GM19324 (cell line): ENCODE measurements at regions not wholly inside any gene's neighbourhood (a gene's known extent, or its start where the extent isn't known, plus 50 kb on each side); places are given as distances from the start of the nearest gene placed in this dataset.

Experiments used
- ATAC-seq: cut with Tn5 transposase; IDR thresholded peaks from one replicate; pipeline ENCODE4 v1.9.1; 2021; ENCODE audit warnings: mild to moderate bottlenecking, moderate library complexity; ENCODE audit not compliant: unreplicated experiment, low FRiP score

DNA sequence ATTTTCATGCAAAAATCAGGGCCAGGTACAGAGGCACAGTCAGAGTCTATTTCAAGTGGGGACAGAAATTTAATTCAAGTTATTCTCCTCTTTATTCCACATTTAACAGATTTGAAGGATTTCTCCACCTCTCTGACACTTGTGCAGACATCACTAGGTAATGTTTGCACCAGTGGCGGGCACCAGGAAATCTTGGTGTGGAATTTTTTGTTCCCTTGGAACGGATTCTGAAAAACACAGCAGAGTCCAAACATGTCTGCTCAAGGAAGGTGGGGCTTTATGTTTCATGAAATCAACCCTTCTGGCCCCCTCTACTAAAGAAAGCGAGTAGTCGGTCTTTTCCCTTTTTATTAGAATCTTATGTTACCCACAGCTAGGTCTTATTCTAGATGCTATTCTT, 271.2 kb upstream of the MDFIC2 start:
- ATAC-seq, result no peak

DNA sequence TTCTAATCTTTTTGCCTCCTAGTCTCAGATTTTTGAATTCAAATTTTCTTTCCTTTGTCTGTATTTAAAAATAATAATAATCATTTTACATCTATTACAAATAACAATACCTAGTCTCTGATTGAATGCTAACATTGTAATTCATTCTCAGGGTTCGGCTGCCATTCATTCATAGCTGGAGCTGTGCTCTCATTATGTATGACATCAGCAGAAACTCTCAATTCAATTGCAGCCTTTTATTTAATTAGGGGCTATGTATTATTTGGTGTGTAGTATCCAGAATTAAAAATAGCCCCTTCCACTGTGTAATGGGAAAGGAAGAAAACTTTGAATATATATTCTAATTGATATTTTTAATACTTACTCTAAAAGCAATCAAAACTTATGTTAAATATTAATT, 270.4 kb upstream of the MDFIC2 start:
- no peak for ATAC-seq

DNA sequence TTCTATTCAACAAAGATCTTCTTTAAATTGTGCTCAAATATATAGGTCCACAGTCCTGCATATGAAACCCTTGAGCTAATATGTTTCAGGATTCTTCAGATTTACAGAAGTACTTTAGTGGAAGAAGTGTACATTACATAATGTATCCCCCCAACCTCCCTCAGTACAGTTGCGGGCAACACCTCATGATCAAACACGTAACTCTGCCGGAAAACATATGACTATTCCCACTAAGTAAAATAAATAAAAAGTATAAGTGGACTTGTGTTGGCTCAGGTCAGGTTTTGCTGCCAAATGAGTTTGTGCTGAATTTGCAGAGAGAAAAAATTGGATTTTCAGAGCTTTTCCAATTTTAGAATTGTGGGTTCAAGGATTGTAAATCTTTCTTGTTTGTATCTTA, 267.6 kb upstream of the MDFIC2 start:
- no peak for ATAC-seq

DNA sequence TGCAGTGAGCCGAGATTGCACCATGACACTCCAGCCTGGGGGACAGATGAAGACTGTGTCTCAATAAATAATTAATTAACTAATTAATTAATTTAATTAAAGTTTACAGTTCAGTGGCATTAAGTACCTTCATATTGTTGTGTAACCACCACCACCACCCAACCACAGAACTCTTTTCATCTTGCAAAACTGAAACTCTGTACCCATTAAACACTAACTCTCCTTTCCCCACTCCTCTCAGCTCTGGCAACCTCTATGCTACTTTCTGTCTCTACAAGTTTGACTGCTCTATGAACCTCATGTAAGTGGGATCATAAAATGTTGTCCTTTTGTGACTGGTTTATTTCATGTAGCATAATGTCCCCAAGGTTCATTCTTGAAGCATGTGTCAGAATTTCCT, 259.3 kb upstream of the MDFIC2 start:
- no peak for ATAC-seq

DNA sequence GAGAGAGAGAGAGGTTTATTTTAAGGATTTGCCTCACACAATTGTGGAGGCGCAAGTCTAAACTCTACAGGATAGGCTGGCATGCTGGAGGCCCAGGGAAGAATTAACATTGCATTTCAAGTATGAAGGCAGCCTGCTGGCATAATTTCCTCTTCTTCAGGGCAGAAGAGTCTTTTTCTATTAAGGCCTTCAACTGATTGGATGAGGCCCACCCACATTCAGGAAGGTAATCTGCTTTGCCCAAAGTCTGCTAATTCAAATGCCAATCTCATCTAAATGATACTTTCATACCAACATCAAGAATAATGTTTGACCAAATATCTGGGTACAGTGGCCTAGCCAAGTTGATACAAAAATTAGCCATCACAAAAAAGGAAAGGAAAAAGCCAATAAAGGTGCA, 258.1 kb upstream of the MDFIC2 start:
- ATAC-seq, result no peak

DNA sequence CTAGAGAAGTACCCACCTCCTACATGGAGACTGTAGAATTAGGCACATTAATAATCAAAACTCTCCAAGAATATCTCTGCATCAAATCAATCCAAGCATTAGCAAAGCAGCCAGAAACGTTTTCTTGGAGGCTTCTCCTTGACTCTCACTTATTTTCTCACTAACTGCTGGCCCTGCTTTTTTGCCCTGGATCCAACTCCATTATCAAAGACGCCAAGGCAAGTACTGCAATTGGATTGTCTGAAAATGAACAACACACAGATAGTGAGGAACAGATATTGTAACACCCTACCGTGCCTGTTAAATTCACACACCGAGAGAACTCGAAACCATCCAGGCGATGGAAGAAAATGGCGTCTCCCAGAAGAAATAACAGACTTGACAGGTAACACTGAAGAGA, 256.2 kb upstream of the MDFIC2 start:
- no peak for ATAC-seq

DNA sequence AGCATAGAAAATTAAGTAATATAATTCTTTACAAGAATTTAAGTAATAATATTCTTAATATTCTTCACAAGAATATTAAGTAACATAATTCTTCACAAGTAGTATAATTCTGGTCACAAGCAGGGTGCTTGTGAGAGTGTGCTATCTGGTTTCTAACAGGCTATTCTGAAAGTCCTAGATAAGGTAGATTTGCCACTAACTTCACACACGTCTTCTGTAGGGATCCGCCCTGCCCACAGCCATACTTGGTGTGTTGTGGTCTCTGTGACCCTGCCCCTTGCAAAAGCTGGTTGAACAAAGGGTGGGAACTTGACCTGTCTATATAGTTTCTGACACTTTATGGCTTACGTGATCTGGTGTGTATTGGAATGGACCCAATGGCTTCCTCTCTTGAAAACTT, 253.4 kb upstream of the MDFIC2 start:
- no peak for ATAC-seq

DNA sequence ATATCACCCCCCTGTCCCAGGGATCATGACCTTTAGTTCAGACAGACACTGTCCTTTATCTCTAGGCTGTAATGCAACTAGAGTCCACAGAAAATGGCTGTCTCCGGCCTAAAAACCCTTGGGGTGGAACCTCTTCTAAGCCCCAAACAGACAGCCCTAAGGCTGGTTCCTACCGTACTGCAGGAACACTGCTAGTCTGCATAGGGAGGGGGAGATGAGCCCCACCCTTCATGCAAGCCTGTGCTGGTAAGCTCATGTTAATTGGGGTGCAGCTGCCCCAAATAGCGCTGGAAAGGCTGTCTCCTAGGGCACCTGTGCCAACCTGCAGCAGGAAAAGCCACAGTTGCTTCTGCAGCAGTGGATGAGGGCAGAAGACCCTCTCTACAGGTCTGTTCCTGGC, 252.1 kb upstream of the MDFIC2 start:
- no peak for ATAC-seq

DNA sequence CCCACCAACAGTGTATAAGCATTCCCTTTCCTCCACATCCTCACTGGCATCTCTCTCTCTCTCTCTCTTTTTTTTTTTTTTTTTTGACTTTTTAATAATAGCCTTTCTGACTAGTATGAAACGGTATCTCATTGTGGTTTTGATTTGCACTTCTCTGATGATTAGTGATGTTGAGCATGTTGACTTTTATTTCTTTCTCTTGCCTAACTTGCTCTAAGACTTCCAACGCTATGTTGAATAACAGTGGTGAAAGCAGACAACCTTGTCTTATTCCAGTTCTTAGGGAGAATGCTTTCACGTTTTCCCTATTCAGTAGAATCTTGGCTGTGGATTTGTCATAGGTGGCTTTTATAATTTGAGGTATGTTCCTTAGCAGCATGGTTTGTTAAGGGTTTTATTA, 249.4 kb upstream of the MDFIC2 start:
- no peak for ATAC-seq

DNA sequence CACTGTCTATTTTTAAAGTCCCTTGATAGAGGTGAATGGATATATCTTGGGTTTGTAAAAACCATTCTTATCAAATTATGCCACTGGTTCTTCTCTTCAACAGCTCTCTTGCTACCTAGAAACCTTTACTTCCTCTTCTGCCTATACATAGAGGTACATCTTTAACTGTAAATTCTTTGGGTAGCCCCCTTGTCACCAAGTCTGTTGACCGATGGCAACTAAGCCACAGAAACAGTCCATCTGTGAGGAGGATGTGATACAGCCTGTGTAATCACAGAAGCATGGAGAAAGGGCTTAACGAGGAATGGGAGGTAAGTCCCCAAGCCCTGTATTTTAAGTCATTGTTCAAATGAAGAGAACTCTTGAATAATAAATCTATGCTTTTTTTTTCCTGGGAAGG, 246.5 kb upstream of the MDFIC2 start:
- no peak for ATAC-seq

DNA sequence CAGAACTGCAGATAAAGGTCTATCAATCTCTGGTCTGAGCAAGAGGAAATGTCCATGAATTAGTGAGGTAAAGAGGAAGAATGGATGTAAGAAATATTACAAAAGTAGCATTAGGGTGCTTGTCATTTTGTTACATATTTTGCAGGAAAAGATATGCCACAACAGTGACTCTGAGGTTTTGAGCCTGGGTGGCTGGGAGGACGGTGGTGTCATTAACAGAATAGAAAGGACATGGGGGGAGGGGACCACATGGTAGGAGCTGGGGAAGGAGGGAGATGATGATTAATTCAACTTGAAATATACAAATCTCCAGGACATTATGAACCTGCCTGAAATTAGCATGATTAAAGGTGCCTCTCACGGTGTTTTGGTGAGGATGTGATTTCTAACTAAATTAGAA, 245.5 kb upstream of the MDFIC2 start:
- no peak for ATAC-seq

DNA sequence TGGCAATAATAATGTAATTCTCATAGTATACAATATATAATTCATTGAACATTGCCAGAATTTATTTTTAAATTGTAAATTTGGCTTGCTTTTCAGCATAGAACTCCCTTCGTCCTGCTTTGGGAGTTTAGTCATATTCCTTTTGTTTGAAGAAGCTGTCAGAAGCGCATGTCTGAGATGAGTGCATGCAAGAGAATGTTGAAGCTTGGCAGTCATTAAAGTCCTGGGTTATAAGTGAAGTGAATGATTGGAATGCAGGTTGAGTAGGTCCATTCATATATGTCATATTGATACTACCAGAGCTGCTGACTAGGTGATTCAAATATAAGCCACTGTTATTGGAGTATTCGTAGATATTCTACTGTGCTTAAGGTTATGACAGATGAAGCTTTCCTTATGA, 243.6 kb upstream of the MDFIC2 start:
- no peak for ATAC-seq

DNA sequence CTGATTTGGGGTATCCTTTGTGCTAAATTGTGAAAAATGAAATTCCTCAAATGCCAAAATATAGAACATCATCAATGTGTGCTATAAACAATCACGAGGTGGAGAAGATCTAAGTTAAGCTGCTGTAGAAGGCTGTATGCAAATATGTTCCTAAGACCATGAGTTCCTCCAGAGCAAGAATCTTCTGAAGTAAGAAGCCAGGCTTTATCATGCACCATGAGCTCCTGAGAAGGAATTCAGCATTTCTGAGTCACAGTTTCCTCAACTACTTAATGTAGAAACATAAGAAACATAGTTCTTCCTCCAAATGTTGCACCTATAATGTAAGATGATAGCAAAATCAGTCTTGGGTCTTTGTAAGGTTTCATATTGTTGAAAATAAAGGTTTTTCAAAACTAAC, 241.7 kb upstream of the MDFIC2 start:
- no peak for ATAC-seq

DNA sequence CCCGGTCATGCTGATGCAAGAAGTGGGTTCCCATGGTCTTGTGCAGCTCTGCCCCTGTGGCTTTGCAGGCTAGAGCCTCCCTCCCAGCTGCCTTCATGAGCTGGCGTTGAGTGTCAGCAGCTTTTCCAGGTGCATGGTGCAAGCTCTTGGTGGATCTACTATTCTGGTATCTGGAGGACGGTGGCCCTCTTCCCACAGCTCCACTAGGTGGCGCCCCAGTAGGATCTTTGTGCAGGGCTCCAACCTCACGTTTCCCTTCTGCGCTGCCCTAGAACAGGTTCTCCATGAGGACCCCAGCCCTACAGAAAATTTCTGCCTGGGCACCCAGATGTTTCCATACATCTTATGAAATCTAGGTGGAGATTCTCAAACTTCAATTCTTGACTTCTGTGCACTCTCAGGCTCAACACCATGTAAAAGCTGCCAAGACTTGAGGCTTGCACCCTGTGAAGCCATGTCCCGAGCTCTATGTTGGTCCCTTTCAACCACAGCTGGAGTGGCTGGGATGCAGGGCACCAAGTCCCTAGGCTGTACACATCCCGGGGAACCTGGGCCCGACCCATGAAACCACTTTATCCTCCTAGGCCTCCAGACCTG, 238.4 kb upstream of the MDFIC2 start:
- ATAC-seq, result peak; percentile 90

DNA sequence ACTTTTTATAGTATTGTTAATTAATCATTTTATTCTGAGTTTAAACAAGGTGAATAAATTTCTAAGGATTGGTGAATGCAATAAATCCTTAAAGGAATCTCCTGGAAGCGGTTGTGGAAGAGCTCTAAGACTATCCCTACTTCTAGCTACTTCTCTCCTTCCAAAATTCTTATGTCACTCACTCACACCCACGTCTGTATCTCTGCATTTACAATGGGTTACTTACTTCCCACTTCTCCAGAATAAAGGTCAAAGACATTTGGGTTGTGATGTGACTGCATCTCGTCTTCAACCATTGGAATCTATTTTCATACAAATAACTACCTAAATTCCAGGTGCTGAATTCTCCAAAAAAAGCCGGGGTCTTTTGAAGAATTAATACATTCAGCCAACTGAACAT, 234.2 kb upstream of the MDFIC2 start:
- ATAC-seq, result no peak

DNA sequence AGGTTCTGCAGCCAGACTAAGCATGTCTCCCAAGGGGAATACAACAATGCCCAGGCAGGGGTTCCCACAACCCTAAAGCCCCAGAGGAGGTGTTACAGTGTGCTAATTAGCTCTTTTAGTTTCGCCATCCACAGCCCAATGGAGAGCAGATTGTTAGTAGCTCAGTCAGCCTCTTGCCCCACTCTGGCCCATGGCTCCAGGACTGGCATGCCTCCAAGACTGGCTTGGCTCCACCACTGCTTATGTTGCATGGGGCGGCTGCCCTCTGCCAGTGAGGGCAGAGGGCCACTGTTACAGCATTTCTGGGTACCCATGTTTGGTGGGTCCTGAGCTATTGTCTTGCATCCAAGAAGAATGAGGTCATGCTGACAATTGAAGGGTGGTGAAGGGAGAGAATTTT, 231.1 kb upstream of the MDFIC2 start:
- no peak for ATAC-seq

DNA sequence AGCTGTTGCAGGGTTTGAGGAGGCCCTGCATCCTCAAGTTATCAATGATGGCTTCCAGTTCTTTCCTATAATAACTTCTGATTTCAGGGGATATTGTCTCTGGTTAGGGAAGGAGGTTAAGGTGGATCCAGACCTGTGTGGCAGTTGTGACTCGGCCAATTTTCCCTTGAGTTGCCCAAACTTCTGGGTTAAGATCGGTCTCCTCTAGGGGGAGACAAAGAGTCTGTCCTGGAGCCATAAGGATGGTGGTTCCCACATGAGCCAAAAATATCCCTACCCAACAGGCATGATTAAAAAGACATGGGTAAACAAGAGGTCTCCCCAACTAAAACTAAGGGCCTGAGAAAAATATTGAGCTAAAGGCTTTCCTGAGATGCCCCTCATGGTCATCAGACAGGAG, 227.5 kb upstream of the MDFIC2 start:
- ATAC-seq, result no peak

DNA sequence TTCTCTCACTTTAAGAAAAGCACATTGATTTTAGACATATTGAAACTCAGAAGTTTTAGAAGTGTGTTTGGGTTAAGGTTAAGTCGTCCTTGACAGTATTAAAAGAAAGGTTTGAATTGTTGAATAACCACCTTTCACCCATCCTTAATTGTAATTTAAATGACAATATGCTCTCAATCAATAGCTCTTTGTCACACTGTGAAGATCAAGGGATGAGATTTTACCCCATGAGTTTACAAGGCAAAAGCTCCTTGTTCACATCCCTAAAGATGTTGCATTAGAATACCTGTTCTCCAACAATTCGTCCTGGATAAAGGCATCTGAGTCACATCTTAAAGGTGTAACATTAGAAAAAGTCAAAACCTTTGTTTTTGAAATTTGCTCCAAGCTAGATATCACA, 220.4 kb upstream of the MDFIC2 start:
- no peak for ATAC-seq

DNA sequence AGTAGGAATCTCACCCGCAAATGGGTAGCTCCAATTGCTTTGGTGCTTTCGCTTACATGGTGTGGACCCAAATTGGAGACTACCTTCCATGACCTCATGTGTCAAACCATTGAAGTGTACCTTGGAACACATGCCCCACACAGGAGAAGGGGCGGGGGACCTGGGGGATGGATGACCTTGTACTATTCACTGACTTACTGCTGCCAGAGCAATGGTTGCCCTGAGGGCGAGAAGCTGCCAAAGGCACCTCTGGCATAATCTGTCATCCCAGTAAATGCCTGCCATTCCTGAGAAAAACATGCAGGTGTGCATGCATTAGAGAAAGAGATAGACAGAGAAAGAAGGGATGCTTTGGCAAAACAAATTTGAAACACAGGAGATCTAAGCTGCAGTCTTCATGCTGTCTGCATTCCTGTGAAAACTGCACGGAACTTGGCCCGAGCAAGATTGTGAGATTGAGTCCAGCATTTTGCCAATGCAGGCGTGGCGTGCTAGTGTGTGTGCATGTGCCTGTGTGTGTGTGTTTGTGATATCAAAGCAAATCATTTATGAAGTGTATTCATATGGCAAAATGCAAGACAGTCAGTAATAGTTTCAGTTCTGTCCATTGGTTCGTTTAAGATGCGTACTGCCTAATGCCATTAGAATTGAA, 219.5 kb upstream of the MDFIC2 start:
- no peak for ATAC-seq

DNA sequence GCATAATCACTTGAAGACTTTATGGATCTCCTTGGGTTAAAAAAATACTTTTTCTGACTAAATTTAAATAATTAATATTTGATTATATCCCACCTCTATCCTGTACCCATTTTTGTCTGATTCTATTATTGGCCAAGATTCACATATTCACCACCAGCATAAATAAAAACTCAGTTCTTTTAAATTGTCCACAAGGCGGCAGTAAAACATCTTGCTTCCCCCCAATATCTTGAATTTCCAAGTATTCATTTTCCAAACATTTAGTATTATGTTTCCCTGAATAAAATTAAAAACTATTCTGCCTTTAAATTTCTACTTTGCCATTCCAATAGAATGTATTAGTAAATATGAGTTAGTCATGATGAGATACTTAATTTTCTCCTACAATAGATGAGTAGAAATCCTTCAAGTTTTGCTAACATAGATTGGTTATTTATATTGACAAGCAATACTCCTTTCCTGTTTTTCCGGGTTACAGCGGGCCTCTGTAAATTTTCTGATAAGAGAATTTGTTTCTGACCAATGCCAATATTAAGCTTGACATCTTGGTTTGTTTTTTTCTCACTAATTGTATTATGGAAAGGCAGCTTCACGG, 218.7 kb upstream of the MDFIC2 start:
- no peak for ATAC-seq

DNA sequence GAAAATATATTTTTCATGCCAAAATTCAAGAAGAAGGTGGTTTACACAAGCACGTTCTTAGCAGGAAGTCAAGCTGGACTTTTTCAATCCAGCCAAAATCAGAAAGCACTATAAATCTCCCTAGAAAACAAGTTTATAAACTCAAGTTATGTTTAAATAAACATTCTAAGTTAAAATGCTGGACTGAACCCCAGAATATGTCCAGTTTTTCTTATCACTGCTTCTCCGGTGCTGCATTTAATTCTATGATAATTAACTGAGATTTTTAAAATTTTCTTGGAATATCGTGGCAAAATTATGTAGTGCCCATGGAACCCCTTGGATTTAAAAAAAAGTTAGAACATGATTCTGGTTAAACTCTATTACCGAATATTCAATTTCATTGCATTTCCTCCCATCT, 218.2 kb upstream of the MDFIC2 start:
- no peak for ATAC-seq

DNA sequence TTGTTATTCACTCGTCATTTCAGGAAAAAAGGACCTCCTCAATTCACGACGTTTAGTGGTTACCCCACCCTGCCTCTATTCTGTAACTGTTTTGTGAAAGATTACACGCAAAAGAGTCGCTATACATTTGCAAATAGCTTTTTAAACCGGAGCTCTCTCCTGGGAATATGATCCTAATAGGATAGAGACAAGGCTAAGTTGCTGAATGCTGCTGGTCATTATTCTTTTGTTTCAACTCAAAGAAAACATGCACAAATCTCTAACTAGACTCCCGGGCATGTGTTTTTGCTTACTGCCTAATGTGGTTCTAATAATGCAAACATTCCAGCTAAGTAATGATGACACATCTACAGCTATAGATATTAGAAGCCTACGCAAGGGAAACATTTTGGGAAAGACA, 214.6 kb upstream of the MDFIC2 start:
- ATAC-seq, result no peak
